Gastrocnemius medialis (tissue), 4 donors: ENCODE measurements at regions not wholly inside any gene's neighbourhood (a gene's known extent, or its start where the extent isn't known, plus 50 kb on each side); places are given as distances from the start of the nearest gene placed in this dataset.

ENCODE experiments used
- ATAC-seq, 2 donors: fragments of 150-250 bp; one replicate each; pipeline ENCODE4 v1.9.1; 2016
- DNase-seq, 2 donors: peaks; one replicate each; pipeline ENCODE4 v3.0.0-alpha.2; 2019
- H3K27ac ChIP-seq, 4 donors: fragments of 200-600 bp; sonication (generic); 1 replicate in 1 of 4; 2 replicates in 3 of 4; pipeline ENCODE4 v1.5.1; 2016 to 2018; ENCODE audit warnings: mild to moderate bottlenecking in 2 of 4, moderate library complexity in 1 of 4
- H3K27me3 ChIP-seq, 3 donors: fragments of 200-600 bp; sonication (generic) in 2 of 3; 1 replicate in 1 of 3; 2 replicates in 2 of 3; pipeline versions ENCODE4 v1.5.1 to v1.6.0; 2016 to 2019; ENCODE audit warnings: mild to moderate bottlenecking in 1 of 3, moderate library complexity in 1 of 3
- H3K36me3 ChIP-seq, 2 donors: fragments of 200-600 bp; sonication (generic) in 1 of 2; one replicate each; pipeline ENCODE4 v1.5.1; 2017 to 2018
- H3K4me1 ChIP-seq, 2 donors: fragments of 200-600 bp; sonication (generic) in 1 of 2; one replicate each; pipeline ENCODE4 v1.5.1; 2016 to 2017; ENCODE audit warnings: mild to moderate bottlenecking in 2 of 2
- H3K4me3 ChIP-seq, 4 donors: fragments of 200-600 bp; sonication (generic) in 3 of 4; 1 replicate in 1 of 4; 2 replicates in 3 of 4; pipeline ENCODE4 v1.5.1; 2016 to 2019; ENCODE audit warnings: mild to moderate bottlenecking in 2 of 4
- H3K9me3 ChIP-seq, 3 donors: fragments of 200-600 bp; sonication (generic) in 2 of 3; 1 replicate in 1 of 3; 2 replicates in 2 of 3; pipeline ENCODE4 v1.5.1; 2016 to 2019
- POLR2A ChIP-seq, 2 donors: fragments of 450-650 bp; IDR thresholded peaks; one replicate each; pipeline ENCODE4 v1.6.1; 2017; ENCODE audit warnings: antibody characterized with exemption in 2 of 2, mild to moderate bottlenecking in 2 of 2, moderate library complexity in 2 of 2
- in situ Hi-C, 4 donors: fragments of 200-750 bp; cut with MboI; loops; one replicate each; pipeline versions ENCODE4 v1.15.0 to v1.8.0; 2017; ENCODE audit warnings: low sequenced_read_pairs in 4 of 4
- intact Hi-C: fragments of 100-400 bp; cut with DNase I; formaldehyde crosslinking; loops from one replicate; pipeline ENCODE4 v1.15.1; 2023; ENCODE audit warnings: low total_unique reads
- TF ChIP-seq, protein P1 (sequence below), 5 experiments: fragments of 450-650 bp in 3 of 5; fragments of 200-600 bp in 2 of 5; sonication (generic) in 2 of 5; IDR thresholded peaks in 4 of 5; conservative IDR thresholded peaks in 1 of 5; 1 replicate in 4 of 5; 2 replicates in 1 of 5; pipeline ENCODE4 v1.5.1; 2016 to 2019; ENCODE audit warnings: antibody characterized with exemption in 5 of 5, mild to moderate bottlenecking in 3 of 5, moderate library complexity in 3 of 5

DNA sequence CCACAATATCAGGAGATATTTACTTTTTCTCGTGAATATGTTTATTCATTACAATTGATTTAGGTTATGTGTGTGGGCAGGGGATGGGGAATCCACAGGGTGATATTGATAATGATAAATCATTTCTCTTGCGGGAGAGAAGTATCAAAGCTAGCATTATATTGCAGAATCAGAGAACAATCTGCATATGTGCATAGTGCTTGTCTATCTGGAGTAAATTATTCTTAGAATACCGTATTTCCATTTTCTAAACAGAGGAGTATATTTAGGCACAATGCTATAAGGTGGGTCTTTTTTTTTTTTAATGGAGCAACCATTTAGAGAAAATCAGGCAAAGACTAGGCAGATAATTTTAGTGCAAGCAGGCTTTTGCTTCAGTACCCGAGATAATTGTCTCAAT, 166.0 kb upstream of the ARX start:
- Histone ChIP-seq H3K9me3 (no peaks in the 10 kb centered on the region), H3K27ac (no peak overlapping the region), H3K27me3 (no peaks in the 10 kb centered on the region), H3K36me3 (no peaks in the 10 kb centered on the region), H3K4me3 (no peak overlapping the region), H3K4me1 (no peaks in the 10 kb centered on the region)
- no peak for DNase-seq
- TF ChIP-seq POLR2A (IDR thresholded peaks at IDR 0.05): no peak
- TF ChIP-seq, protein P1, sequence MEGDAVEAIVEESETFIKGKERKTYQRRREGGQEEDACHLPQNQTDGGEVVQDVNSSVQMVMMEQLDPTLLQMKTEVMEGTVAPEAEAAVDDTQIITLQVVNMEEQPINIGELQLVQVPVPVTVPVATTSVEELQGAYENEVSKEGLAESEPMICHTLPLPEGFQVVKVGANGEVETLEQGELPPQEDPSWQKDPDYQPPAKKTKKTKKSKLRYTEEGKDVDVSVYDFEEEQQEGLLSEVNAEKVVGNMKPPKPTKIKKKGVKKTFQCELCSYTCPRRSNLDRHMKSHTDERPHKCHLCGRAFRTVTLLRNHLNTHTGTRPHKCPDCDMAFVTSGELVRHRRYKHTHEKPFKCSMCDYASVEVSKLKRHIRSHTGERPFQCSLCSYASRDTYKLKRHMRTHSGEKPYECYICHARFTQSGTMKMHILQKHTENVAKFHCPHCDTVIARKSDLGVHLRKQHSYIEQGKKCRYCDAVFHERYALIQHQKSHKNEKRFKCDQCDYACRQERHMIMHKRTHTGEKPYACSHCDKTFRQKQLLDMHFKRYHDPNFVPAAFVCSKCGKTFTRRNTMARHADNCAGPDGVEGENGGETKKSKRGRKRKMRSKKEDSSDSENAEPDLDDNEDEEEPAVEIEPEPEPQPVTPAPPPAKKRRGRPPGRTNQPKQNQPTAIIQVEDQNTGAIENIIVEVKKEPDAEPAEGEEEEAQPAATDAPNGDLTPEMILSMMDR (IDR thresholded peaks at IDR 0.05 in 4 of 5, conservative IDR thresholded peaks at IDR 0.05 in 1 of 5): no peak
- in situ Hi-C loops: no loop called here
- no peak for ATAC-seq
- intact Hi-C loops: no loop called here

DNA sequence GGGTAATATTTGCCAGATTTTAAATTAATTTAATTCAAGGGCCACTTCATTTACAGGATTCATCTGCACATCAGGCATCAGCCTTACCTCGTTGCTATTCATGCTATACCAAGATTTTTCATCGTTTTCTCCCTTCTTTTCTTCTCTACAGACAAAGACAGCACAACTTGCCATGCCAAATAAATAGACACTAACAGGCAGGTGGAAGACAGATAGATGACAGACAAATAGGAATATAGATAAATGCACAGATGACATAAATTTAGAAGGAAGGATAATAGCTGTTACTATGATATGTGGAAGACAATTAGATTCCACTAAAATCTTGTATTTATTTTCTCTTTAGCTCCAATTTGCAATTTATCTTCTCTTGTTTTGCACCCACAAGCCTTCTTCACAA, 164.5 kb upstream of the ARX start:
- no peak for TF ChIP-seq POLR2A (IDR thresholded peaks at IDR 0.05)
- TF ChIP-seq, protein P1 (IDR thresholded peaks at IDR 0.05 in 4 of 5, conservative IDR thresholded peaks at IDR 0.05 in 1 of 5): no peak
- Histone ChIP-seq H3K9me3 (no peaks in the 10 kb centered on the region), H3K36me3 (no peaks in the 10 kb centered on the region), H3K27ac (no peak overlapping the region), H3K4me3 (no peak overlapping the region), H3K27me3 (no peaks in the 10 kb centered on the region), H3K4me1 (no peaks in the 10 kb centered on the region)
- DNase-seq: no peak
- intact Hi-C loops: no loop called here
- no peak for ATAC-seq
- in situ Hi-C loops: no loop called here

DNA sequence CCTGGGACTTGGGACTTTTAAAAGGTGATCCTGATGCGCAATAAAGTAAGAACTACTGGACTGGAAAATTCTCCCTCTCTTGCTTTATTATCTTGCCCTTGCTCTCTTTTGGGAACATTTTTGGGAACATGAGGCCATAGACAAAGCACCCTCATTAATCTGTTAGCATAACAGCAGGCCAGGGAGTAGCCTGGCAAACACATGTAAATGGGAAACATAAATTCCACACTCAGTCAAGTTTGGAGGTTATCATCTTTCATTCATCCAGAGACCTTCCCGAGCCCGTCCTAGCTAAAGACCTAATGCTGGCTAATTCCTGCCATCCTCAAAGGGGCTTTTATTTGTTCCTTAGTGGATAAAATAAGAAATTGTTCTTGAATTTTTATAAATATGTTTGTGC, 162.8 kb upstream of the ARX start:
- no peaks in the 10 kb centered on the region for H3K9me3 ChIP-seq
- no peak for ATAC-seq
- intact Hi-C loops: no loop called here

DNA sequence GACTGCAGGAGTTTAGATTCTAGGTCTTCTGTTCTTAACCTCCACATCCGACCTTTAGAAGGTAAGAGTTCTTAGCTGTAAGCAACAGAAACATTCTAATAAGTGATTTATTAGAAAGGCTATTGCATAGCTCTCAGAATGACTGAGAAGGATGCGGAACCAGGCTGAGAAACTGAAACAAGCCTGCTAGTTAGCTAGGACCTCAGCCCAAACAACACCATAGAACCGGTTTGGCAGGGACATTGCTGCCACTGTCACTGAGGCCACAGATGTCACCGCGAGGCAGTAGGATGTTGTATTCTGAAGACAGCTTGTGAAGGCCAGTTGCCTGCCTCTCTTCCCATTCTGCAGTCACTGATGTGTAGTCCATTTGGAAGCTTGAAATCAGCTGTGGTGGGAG, 160.0 kb upstream of the ARX start:
- in situ Hi-C loops: no loop called here
- no peak for DNase-seq

More for the DNA sequence above, 162.8 kb upstream of the ARX start:
- in situ Hi-C loops: no loop called here
- H3K4me1 ChIP-seq: no peaks in the 10 kb centered on the region
- DNase-seq: no peak
- TF ChIP-seq, protein P1 (IDR thresholded peaks at IDR 0.05 in 4 of 5, conservative IDR thresholded peaks at IDR 0.05 in 1 of 5): no peak
- TF ChIP-seq POLR2A (IDR thresholded peaks at IDR 0.05): no peak
- H3K27me3 ChIP-seq: no peaks in the 10 kb centered on the region
- no peak overlapping the region for H3K4me3 ChIP-seq
- H3K27ac ChIP-seq: no peak overlapping the region
- H3K36me3 ChIP-seq: no peaks in the 10 kb centered on the region

DNA sequence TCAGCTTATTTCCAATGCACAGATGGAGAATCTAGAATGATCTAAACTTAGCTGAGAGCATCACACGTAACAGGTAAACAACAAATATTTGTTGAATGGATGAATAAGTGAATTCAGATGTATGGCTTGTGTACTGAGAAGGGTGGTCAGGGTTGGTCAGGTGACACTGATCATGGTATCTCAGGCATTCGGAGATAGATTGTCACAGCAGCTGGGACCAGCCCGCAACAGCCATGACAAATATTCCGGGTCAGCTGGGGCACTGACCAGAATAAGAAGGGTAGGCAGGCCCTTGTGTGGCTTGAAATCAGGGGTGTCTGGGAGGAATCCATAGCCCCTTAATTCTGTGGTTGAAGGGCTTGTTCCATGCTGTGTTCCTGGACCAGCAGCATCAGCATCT, 159.4 kb upstream of the ARX start:
- no peak for TF ChIP-seq POLR2A (IDR thresholded peaks at IDR 0.05)
- TF ChIP-seq, protein P1 (IDR thresholded peaks at IDR 0.05 in 4 of 5, conservative IDR thresholded peaks at IDR 0.05 in 1 of 5): no peak
- Histone ChIP-seq H3K27me3 (no peaks in the 10 kb centered on the region), H3K27ac (no peak overlapping the region), H3K36me3 (no peaks in the 10 kb centered on the region), H3K4me3 (no peak overlapping the region), H3K4me1 (no peaks in the 10 kb centered on the region), H3K9me3 (no peaks in the 10 kb centered on the region)
- intact Hi-C loops: no loop called here
- in situ Hi-C loops: no loop called here
- ATAC-seq: no peak
- no peak for DNase-seq

More for the DNA sequence above, 160.0 kb upstream of the ARX start:
- no peak for ATAC-seq
- no peaks in the 10 kb centered on the region for H3K36me3 ChIP-seq
- H3K27ac ChIP-seq: no peak overlapping the region
- no peak overlapping the region for H3K4me3 ChIP-seq
- H3K9me3 ChIP-seq: no peaks in the 10 kb centered on the region
- intact Hi-C loops: no loop called here
- TF ChIP-seq, protein P1 (IDR thresholded peaks at IDR 0.05 in 4 of 5, conservative IDR thresholded peaks at IDR 0.05 in 1 of 5): no peak
- no peak for TF ChIP-seq POLR2A (IDR thresholded peaks at IDR 0.05)
- no peaks in the 10 kb centered on the region for H3K27me3 ChIP-seq
- H3K4me1 ChIP-seq: no peaks in the 10 kb centered on the region
